Stomach (tissue), 8 donors: ENCODE measurements at regions not wholly inside any gene's neighbourhood (a gene's known extent, or its start where the extent isn't known, plus 50 kb on each side); places are given as distances from the start of the nearest gene placed in this dataset.

Experiments
- DNase-seq, 2 donors: peaks; one replicate each; pipeline versions ENCODE4 v3.0.0 to v3.0.0-alpha.2; 2013 to 2019
- H3K27ac ChIP-seq, 5 donors: fragments of 200-600 bp in 4 of 5; sonication (generic) in 4 of 5; one replicate each; pipeline ENCODE4 v1.5.1; 2013 to 2019; ENCODE audit warnings: mild to moderate bottlenecking in 1 of 5, moderate library complexity in 1 of 5
- H3K27me3 ChIP-seq, 3 donors: fragments of 200-600 bp; sonication (generic); one replicate each; pipeline ENCODE4 v1.5.1; 2017 to 2019; ENCODE audit warnings: mixed run types in 1 of 3
- H3K36me3 ChIP-seq, 4 donors: fragments of 200-600 bp; sonication (generic); 1 replicate in 3 of 4; 2 replicates in 1 of 4; pipeline ENCODE4 v1.5.1; 2016 to 2019
- H3K4me1 ChIP-seq, 4 donors: fragments of 200-600 bp; sonication (generic); one replicate each; pipeline ENCODE4 v1.5.1; 2016 to 2019
- H3K4me3 ChIP-seq, 4 donors: fragments of 200-600 bp; sonication (generic) in 3 of 4; one replicate each; pipeline ENCODE4 v1.5.1; 2016 to 2019; ENCODE audit warnings: mild to moderate bottlenecking in 1 of 4
- H3K9me3 ChIP-seq, 4 donors: fragments of 200-600 bp; sonication (generic); one replicate each; pipeline ENCODE4 v1.5.1; 2016 to 2019
- EP300 ChIP-seq: sonication (generic); formaldehyde crosslinking; IDR thresholded peaks from one replicate; pipeline ENCODE4 v1.6.1; 2017; ENCODE audit warnings: antibody characterized with exemption
- POLR2A ChIP-seq, 4 donors: fragments of 450-650 bp; IDR thresholded peaks; one replicate each; pipeline ENCODE4 v1.6.1; 2016; ENCODE audit warnings: antibody characterized with exemption in 4 of 4, control low read depth in 2 of 4, mild to moderate bottlenecking in 1 of 4, moderate library complexity in 1 of 4
- POLR2AphosphoS5 ChIP-seq, 3 donors: sonication (generic); formaldehyde crosslinking; IDR thresholded peaks; one replicate each; pipeline ENCODE4 v1.6.1; 2016; ENCODE audit warnings: antibody characterized with exemption in 3 of 3
- WGBS, 5 donors: extraction: QIAGEN DNeasy Blood & Tissue Kit in 3 of 5; methylation state at CpG; one replicate each; pipeline versions ENCODE4 v1.1.5 to v1.1.7; 2013 to 2018; 5-methylcytosine and 5-hydroxymethylcytosine counted together
- intact Hi-C: fragments of 100-400 bp; cut with DNase I; formaldehyde crosslinking; loops from one replicate; pipeline ENCODE4 v1.15.1; 2023; ENCODE audit warnings: low total_unique reads
- TF ChIP-seq, protein P1 (sequence below), 7 experiments: fragments of 450-650 bp in 4 of 7; fragments of 200-600 bp in 3 of 7; sonication (generic) in 3 of 7; IDR thresholded peaks; one replicate each; pipeline ENCODE4 v1.5.1; 2016 to 2019; ENCODE audit warnings: antibody characterized with exemption in 7 of 7, control low read depth in 2 of 7, mild to moderate bottlenecking in 1 of 7
- donor health status: healthy with polysubstance abuse.
- donor health status: Bipolar disorder and iron deficiency.
- donor health status: healthy.

- intact Hi-C loops = no loop called here
- Histone ChIP-seq H3K36me3 (no peaks in the 10 kb centered on the region), H3K27ac (no peak overlapping the region), H3K9me3 (no peaks in the 10 kb centered on the region), H3K4me3 (no peak overlapping the region), H3K27me3 (peaks cover 0 to 24% (median under 1%) of the 10 kb centered on the region in 3 donors), H3K4me1 (no peaks in the 10 kb centered on the region)
- WGBS, 5 donors = 84 to 93% (median 88%) methylated on average over 15 of the region's 15 CpGs
- no peak for TF ChIP-seq EP300
- TF ChIP-seq, protein P1, sequence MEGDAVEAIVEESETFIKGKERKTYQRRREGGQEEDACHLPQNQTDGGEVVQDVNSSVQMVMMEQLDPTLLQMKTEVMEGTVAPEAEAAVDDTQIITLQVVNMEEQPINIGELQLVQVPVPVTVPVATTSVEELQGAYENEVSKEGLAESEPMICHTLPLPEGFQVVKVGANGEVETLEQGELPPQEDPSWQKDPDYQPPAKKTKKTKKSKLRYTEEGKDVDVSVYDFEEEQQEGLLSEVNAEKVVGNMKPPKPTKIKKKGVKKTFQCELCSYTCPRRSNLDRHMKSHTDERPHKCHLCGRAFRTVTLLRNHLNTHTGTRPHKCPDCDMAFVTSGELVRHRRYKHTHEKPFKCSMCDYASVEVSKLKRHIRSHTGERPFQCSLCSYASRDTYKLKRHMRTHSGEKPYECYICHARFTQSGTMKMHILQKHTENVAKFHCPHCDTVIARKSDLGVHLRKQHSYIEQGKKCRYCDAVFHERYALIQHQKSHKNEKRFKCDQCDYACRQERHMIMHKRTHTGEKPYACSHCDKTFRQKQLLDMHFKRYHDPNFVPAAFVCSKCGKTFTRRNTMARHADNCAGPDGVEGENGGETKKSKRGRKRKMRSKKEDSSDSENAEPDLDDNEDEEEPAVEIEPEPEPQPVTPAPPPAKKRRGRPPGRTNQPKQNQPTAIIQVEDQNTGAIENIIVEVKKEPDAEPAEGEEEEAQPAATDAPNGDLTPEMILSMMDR (IDR thresholded peaks at IDR 0.05) = no peak
- TF ChIP-seq POLR2A (IDR thresholded peaks at IDR 0.05) = no peak
- no peak for TF ChIP-seq POLR2AphosphoS5 (IDR thresholded peaks at IDR 0.05)
- DNase-seq = no peak
Observed at GRCh38 chr10:131536676-131537075, 225.2 kb upstream of the TCERG1L start.

- intact Hi-C loops = no loop called here
- H3K36me3 ChIP-seq = no peaks in the 10 kb centered on the region
- no peak overlapping the region for H3K4me3 ChIP-seq
- DNase-seq = peak in 1 of 2 donors; percentile 41
- no peak overlapping the region for H3K27ac ChIP-seq
- H3K9me3 ChIP-seq = no peaks in the 10 kb centered on the region
- H3K27me3 ChIP-seq = peaks cover 0 to 23% (median 5%) of the 10 kb centered on the region in 3 donors
- no peaks in the 10 kb centered on the region for H3K4me1 ChIP-seq
- TF ChIP-seq, protein P1 (IDR thresholded peaks at IDR 0.05) = no peak
- no peak for TF ChIP-seq POLR2AphosphoS5 (IDR thresholded peaks at IDR 0.05)
- no peak for TF ChIP-seq POLR2A (IDR thresholded peaks at IDR 0.05)
- no peak for TF ChIP-seq EP300
- 24 to 55% (median 47%) methylated on average over 1 of the region's 1 CpG for WGBS, 5 donors
Observed at GRCh38 chr10:131537281-131537680, 225.8 kb upstream of the TCERG1L start.

DNA sequence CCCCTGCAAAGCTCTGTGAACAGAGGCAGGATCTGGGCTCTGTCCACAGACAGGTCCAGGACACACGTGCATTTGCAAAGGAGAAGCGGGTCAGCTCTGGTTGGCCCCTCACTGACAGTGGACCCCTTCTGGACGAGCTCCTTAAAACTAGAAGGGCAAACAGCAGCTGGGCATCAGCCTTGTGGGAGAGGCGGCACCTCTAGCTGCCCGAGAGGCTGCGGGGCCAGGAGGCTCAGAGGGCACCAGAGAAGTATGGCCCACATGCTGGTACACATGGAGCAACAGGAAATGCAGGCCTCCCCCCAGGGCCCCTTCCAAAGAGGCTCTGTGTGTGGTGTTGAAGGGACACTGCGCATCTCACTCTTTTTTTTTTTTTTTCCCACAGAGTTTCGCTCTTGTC is 233.0 kb upstream of the TCERG1L start:
- intact Hi-C loops = no loop called here
- no peaks in the 10 kb centered on the region for H3K9me3 ChIP-seq
- no peak overlapping the region for H3K27ac ChIP-seq
- no peaks in the 10 kb centered on the region for H3K4me1 ChIP-seq
- no peaks in the 10 kb centered on the region for H3K36me3 ChIP-seq
- no peak overlapping the region for H3K4me3 ChIP-seq
- WGBS, 5 donors = 77 to 84% (median 81%) methylated on average over 8 of the region's 8 CpGs
- peaks cover 0 to 46% (median 5%) of the 10 kb centered on the region in 3 donors for H3K27me3 ChIP-seq
- DNase-seq = no peak
- no peak for TF ChIP-seq POLR2A (IDR thresholded peaks at IDR 0.05)

- WGBS, 5 donors = 62 to 72% (median 70%) methylated on average over 12 to 13 of the region's 13 CpGs
- no peak overlapping the region for H3K27ac ChIP-seq
- H3K4me3 ChIP-seq = no peak overlapping the region
- H3K4me1 ChIP-seq = no peaks in the 10 kb centered on the region
- H3K9me3 ChIP-seq = no peaks in the 10 kb centered on the region
- no peak for TF ChIP-seq EP300
- TF ChIP-seq POLR2AphosphoS5 (IDR thresholded peaks at IDR 0.05) = no peak
- TF ChIP-seq, protein P1 (IDR thresholded peaks at IDR 0.05) = no peak
- peaks cover 0 to 40% (median 5%) of the 10 kb centered on the region in 3 donors for H3K27me3 ChIP-seq
- DNase-seq = no peak
- intact Hi-C loops = no loop called here
- no peaks in the 10 kb centered on the region for H3K36me3 ChIP-seq
Observed at GRCh38 chr10:131546086-131546810, 234.7 kb upstream of the TCERG1L start.

GRCh38 chr10:131547129-131547799 is 235.7 kb upstream of the TCERG1L start:
- Histone ChIP-seq H3K27me3 (peaks cover 0 to 34% (median 0%) of the 10 kb centered on the region in 3 donors), H3K36me3 (no peaks in the 10 kb centered on the region), H3K4me1 (no peaks in the 10 kb centered on the region), H3K9me3 (no peaks in the 10 kb centered on the region), H3K27ac (no peak overlapping the region), H3K4me3 (no peak overlapping the region)
- intact Hi-C loops = no loop called here
- TF ChIP-seq EP300 (no peak), POLR2AphosphoS5 (IDR thresholded peaks at IDR 0.05) (no peak), POLR2A (IDR thresholded peaks at IDR 0.05) (no peak)
- TF ChIP-seq, protein P1 (IDR thresholded peaks at IDR 0.05) = no peak
- WGBS, 5 donors = 82 to 89% (median 85%) methylated on average over 6 to 8 of the region's 8 CpGs
- DNase-seq = no peak
